HepG2 (cell line): ENCODE measurements at regions not wholly inside any gene's neighbourhood (a gene's known extent, or its start where the extent isn't known, plus 50 kb on each side); places are given as distances from the start of the nearest gene placed in this dataset.

Source experiments
- ATAC-seq: fragments of 200-7000 bp; cut with Tn5 transposase; 3 replicates; pipeline ENCODE4 v1.9.1; 2020; ENCODE audit warnings: mild to moderate bottlenecking, moderate library complexity
- BruUV-seq: library from RNA; stranded (reverse); fragments of 400-500 nt; replicated peaks from 2 replicates; lab custom pipeline; 2021; lab: Mats Ljungman, UMichigan
- CTCF ChIA-PET: fragments of 300-600 bp; formaldehyde crosslinking; extraction: SDS; loops from one replicate; lab custom pipeline; 2021; ENCODE audit warnings: low total read pairs, inconsistent platforms, low intra/inter-chr PET ratio; lab: Yijun Ruan, JAX
- POLR2A ChIA-PET: fragments of 350-600 bp; sonication (Branson Sonifier 250); formaldehyde crosslinking; loops from one replicate; lab custom pipeline; 2020; ENCODE audit warnings: antibody characterized with exemption, inconsistent platforms; lab: Yijun Ruan, JAX
- DNase-seq: peaks from one replicate; pipeline ENCODE4 v3.0.0-alpha.2; 2015; ENCODE audit warnings: low spot score
- FAIRE-seq: peaks from 3 replicates; lab custom pipeline; 2011; peaks lifted over from hg19 to GRCh38; lab: Jason Lieb, UNC
- H2AFZ ChIP-seq: one replicate; pipeline ENCODE4 v1.6.1; 2011; ENCODE audit warnings: low read length, inconsistent platforms
- H3K27ac ChIP-seq: fragments of 300-600 bp; 3 replicates; pipeline ENCODE4 v1.8.0; 2011; ENCODE audit warnings: mixed run types, mild to moderate bottlenecking, mixed read lengths, low read length, inconsistent platforms; ENCODE audit not compliant: insufficient read depth; ENCODE audit errors: extremely low read length
- H3K27me3 ChIP-seq, 2 experiments: fragments of 200-600 bp in 1 of 2; 2 replicates in 1 of 2; 3 replicates in 1 of 2; pipeline versions ENCODE4 v1.6.0 to v1.8.0; 2011; ENCODE audit warnings: low read length in 2 of 2, mild to moderate bottlenecking in 2 of 2, moderate library complexity in 2 of 2, inconsistent platforms in 1 of 2; ENCODE audit not compliant: insufficient read depth in 2 of 2, control insufficient read depth in 1 of 2
- H3K36me3 ChIP-seq, 2 experiments: fragments of 200-600 bp in 1 of 2; replicated peaks in 1 of 2; 2 replicates in 1 of 2; 3 replicates in 1 of 2; pipeline versions ENCODE4 v1.5.1 to v1.8.0; 2011; ENCODE audit warnings: low read length in 2 of 2, inconsistent platforms in 1 of 2; ENCODE audit not compliant: insufficient read depth in 2 of 2, control insufficient read depth in 1 of 2
- H3K4me1 ChIP-seq: 2 replicates; pipeline ENCODE4 v1.5.1; 2012; ENCODE audit warnings: low read length, inconsistent platforms; ENCODE audit not compliant: insufficient read depth
- H3K4me2 ChIP-seq: 2 replicates; pipeline ENCODE4 v1.6.0; 2011; ENCODE audit warnings: low read depth, low read length, inconsistent platforms
- H3K4me3 ChIP-seq, 3 experiments: fragments of 200-600 bp in 1 of 3; sonication (generic), shearing (Covaris generic) in 1 of 3; replicated peaks in 1 of 3; 2 replicates each; pipeline ENCODE4 v1.5.1; 2011 to 2016; ENCODE audit warnings: low read length in 3 of 3, inconsistent platforms in 2 of 3, low read depth in 2 of 3, mild to moderate bottlenecking in 2 of 3, control low read depth in 1 of 3, mixed read lengths in 1 of 3; ENCODE audit not compliant: insufficient read depth in 1 of 3
- H3K79me2 ChIP-seq: one replicate; pipeline ENCODE4 v1.6.1; 2011; ENCODE audit warnings: low read length, inconsistent platforms; ENCODE audit not compliant: insufficient read depth
- H3K9ac ChIP-seq: 2 replicates; pipeline ENCODE4 v1.6.0; 2011; ENCODE audit warnings: mild to moderate bottlenecking, low read depth, low read length, inconsistent platforms; ENCODE audit not compliant: insufficient read depth
- H3K9me3 ChIP-seq: 2 replicates; pipeline ENCODE4 v1.5.1; 2012; ENCODE audit warnings: mild to moderate bottlenecking, low read length
- H4K20me1 ChIP-seq: 2 replicates; pipeline ENCODE4 v1.6.0; 2011; ENCODE audit warnings: inconsistent platforms, mild to moderate bottlenecking, low read length, moderate library complexity; ENCODE audit not compliant: insufficient read depth
- CCAR2 ChIP-seq: fragments of 200-400 bp; formaldehyde crosslinking; optimal IDR thresholded peaks from 2 replicates; pipeline ENCODE3; 2018; ENCODE audit warnings: low read depth, mild to moderate bottlenecking, low read length, moderate library complexity
- DPF2 ChIP-seq: sonication (generic); formaldehyde crosslinking; IDR thresholded peaks from 2 replicates; pipeline ENCODE4 v1.4.0; 2020; ENCODE audit warnings: mild to moderate bottlenecking, low read depth, missing genetic modification reagents, borderline replicate concordance
- FOXC1 ChIP-seq: sonication (generic); formaldehyde crosslinking; IDR thresholded peaks from 2 replicates; pipeline ENCODE4 v1.8.0; 2022; ENCODE audit warnings: mild to moderate bottlenecking, missing genetic modification reagents, borderline replicate concordance
- MAFG ChIP-seq: sonication (generic); formaldehyde crosslinking; IDR thresholded peaks from 2 replicates; pipeline ENCODE4 v1.5.1; 2020; ENCODE audit warnings: mild to moderate bottlenecking, missing genetic modification reagents
- MEIS1 ChIP-seq: sonication (generic); formaldehyde crosslinking; IDR thresholded peaks from 2 replicates; pipeline ENCODE4 v1.9.0; 2021; ENCODE audit warnings: mild to moderate bottlenecking, missing genetic modification reagents, moderate library complexity, borderline replicate concordance
- MTA1 ChIP-seq: sonication (generic); formaldehyde crosslinking; IDR thresholded peaks from 2 replicates; pipeline ENCODE4 v1.4.0; 2020; ENCODE audit warnings: missing genetic modification reagents, mild to moderate bottlenecking, borderline replicate concordance
- NCOR1 ChIP-seq: fragments of 200-600 bp; sonication (generic); IDR thresholded peaks from 2 replicates; pipeline ENCODE4 v1.7.0; 2017; ENCODE audit warnings: antibody characterized with exemption, low read length, borderline replicate concordance
- TAF15 ChIP-seq: fragments of 200-400 bp; formaldehyde crosslinking; IDR thresholded peaks from one replicate; pipeline ENCODE4 v1.6.1; 2018; ENCODE audit warnings: mild to moderate bottlenecking, low read depth, low read length; ENCODE audit not compliant: poor library complexity, severe bottlenecking
- ZNF383 ChIP-seq: sonication (generic); formaldehyde crosslinking; IDR thresholded peaks from 2 replicates; pipeline ENCODE4 v1.4.0; 2020; ENCODE audit warnings: missing genetic modification reagents, mild to moderate bottlenecking, borderline replicate concordance
- ZNF709 ChIP-seq: sonication (generic); formaldehyde crosslinking; IDR thresholded peaks from 2 replicates; pipeline ENCODE4 v1.5.0; 2020; ENCODE audit warnings: mild to moderate bottlenecking, missing genetic modification reagents
- WGBS: methylation state at CpG from one replicate; pipeline ENCODE4 v1.1.6; 2017; ENCODE audit warnings: low lambda C conversion rate; 5-methylcytosine and 5-hydroxymethylcytosine counted together
- in situ Hi-C: cut with HindIII; loops from 2 replicates; pipeline ENCODE4 v1.10.0; 2017; ENCODE audit warnings: low pct_unique_long_range_greater_than_20kb; ENCODE audit not compliant: extremely low pct_ligation_motif_present
- intact Hi-C: fragments of 100-400 bp; cut with micrococcal nuclease; formaldehyde crosslinking; loops from one replicate; pipeline ENCODE4 v1.10.0; 2022; ENCODE audit not compliant: unreplicated experiment
- TF ChIP-seq, protein P1 (sequence below): sonication (generic); formaldehyde crosslinking; IDR thresholded peaks from 2 replicates; pipeline ENCODE4 v1.8.0; 2022; ENCODE audit warnings: mild to moderate bottlenecking, missing genetic modification reagents, moderate library complexity
- TF ChIP-seq, protein P2 (sequence below): sonication (generic); formaldehyde crosslinking; IDR thresholded peaks from 2 replicates; pipeline ENCODE4 v1.5.0; 2020; ENCODE audit warnings: mild to moderate bottlenecking, missing genetic modification reagents
- TF ChIP-seq, protein P3 (sequence below): sonication (generic); formaldehyde crosslinking; conservative IDR thresholded peaks from 2 replicates; pipeline ENCODE4 v1.8.0; 2022; ENCODE audit warnings: low read depth, missing genetic modification reagents
- TF ChIP-seq, protein P4 (sequence below): IDR thresholded peaks from 2 replicates; pipeline ENCODE4 v1.6.1; 2016; ENCODE audit warnings: control low read depth
- TF ChIP-seq, protein P5 (sequence below): sonication (generic); formaldehyde crosslinking; IDR thresholded peaks from 2 replicates; pipeline ENCODE4 v1.4.0; 2020; ENCODE audit warnings: missing genetic modification reagents

DNA sequence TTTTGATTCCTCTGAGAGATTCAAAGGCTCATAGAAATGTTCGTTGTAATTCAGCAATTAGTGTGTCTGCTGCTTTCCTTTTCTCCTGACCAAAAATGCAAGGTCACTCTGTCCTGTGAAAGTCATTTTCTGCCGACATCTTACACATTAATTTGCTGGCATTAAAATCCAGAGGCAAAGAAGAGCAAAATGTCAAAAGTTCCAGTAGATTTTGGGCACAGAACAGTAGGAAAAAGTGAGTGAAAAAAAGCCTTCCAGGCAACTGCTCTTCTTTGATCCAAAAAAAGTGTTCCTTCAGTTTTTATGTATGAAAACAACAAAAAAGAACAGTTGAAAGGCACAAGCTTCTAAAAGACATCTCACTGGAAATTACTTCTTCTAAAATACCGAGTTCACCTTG, 413.8 kb downstream of the FOXO1 start (continued):
- TF ChIP-seq, protein P1, sequence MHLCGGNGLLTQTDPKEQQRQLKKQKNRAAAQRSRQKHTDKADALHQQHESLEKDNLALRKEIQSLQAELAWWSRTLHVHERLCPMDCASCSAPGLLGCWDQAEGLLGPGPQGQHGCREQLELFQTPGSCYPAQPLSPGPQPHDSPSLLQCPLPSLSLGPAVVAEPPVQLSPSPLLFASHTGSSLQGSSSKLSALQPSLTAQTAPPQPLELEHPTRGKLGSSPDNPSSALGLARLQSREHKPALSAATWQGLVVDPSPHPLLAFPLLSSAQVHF (CRISPR knock-in tag), result no peak
- no peak for TF ChIP-seq TAF15
- TF ChIP-seq, protein P2, sequence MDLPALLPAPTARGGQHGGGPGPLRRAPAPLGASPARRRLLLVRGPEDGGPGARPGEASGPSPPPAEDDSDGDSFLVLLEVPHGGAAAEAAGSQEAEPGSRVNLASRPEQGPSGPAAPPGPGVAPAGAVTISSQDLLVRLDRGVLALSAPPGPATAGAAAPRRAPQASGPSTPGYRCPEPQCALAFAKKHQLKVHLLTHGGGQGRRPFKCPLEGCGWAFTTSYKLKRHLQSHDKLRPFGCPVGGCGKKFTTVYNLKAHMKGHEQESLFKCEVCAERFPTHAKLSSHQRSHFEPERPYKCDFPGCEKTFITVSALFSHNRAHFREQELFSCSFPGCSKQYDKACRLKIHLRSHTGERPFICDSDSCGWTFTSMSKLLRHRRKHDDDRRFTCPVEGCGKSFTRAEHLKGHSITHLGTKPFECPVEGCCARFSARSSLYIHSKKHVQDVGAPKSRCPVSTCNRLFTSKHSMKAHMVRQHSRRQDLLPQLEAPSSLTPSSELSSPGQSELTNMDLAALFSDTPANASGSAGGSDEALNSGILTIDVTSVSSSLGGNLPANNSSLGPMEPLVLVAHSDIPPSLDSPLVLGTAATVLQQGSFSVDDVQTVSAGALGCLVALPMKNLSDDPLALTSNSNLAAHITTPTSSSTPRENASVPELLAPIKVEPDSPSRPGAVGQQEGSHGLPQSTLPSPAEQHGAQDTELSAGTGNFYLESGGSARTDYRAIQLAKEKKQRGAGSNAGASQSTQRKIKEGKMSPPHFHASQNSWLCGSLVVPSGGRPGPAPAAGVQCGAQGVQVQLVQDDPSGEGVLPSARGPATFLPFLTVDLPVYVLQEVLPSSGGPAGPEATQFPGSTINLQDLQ (CRISPR knock-in tag), result no peak
- no peak for TF ChIP-seq MAFG (CRISPR knock-in tag)
- TF ChIP-seq, protein P3, sequence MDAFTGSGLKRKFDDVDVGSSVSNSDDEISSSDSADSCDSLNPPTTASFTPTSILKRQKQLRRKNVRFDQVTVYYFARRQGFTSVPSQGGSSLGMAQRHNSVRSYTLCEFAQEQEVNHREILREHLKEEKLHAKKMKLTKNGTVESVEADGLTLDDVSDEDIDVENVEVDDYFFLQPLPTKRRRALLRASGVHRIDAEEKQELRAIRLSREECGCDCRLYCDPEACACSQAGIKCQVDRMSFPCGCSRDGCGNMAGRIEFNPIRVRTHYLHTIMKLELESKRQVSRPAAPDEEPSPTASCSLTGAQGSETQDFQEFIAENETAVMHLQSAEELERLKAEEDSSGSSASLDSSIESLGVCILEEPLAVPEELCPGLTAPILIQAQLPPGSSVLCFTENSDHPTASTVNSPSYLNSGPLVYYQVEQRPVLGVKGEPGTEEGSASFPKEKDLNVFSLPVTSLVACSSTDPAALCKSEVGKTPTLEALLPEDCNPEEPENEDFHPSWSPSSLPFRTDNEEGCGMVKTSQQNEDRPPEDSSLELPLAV (CRISPR knock-in tag), result no peak
- TF ChIP-seq CCAR2, result no peak

DNA sequence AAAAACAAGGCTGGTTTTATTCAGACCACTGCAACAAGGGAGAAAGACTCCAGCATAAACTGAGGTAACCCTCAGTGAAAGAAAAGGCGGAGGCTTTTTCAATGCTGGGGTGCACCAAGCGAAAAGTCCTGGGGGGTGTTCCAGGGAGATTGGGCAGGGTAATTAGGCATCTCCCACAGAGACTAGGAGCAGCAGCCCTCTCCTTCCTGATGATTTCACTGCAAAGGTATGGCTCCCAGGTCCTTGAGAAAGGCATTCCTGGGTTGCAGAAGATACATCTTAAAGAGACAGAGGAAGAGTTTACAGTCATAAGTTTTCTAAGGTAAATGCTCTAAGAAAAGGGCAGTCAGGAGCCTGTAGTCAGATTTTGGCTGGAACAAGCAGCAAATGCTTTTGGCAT, 412.0 kb downstream of the FOXO1 start:
- no peaks in the 10 kb centered on the region for H4K20me1 ChIP-seq
- ATAC-seq, result no peak
- H3K4me1 ChIP-seq, result no peaks in the 10 kb centered on the region
- peaks cover 0 to 4% of the 10 kb centered on the region in 2 experiments; a peak in 2 of 5 replicates for H3K27me3 ChIP-seq
- no peaks in the 10 kb centered on the region for H3K79me2 ChIP-seq
- in situ Hi-C loops (no loop called here), intact Hi-C loops (no loop called here)
- no peak overlapping the region for H2AFZ ChIP-seq
- WGBS, result 30% methylated on average over 2 of the region's 2 CpGs
- H3K36me3 ChIP-seq, result no peaks in the 10 kb centered on the region
- H3K4me3 ChIP-seq, result no peak overlapping the region
- ChIA-PET POLR2A (no interaction called here), CTCF (no interaction called here)
- H3K4me2 ChIP-seq, result no peak overlapping the region
- BruUV-seq, result no TSS peak
- DNase-seq, result no peak
- H3K27ac ChIP-seq, result no peak overlapping the region
- no peak overlapping the region for H3K9ac ChIP-seq
- H3K9me3 ChIP-seq, result no peaks in the 10 kb centered on the region
- FAIRE-seq, result no peak
- TF ChIP-seq FOXC1 (CRISPR knock-in tag), result no peak
- no peak for TF ChIP-seq ZNF709 (CRISPR knock-in tag)
- no peak for TF ChIP-seq ZNF383 (CRISPR knock-in tag)
- TF ChIP-seq MTA1 (CRISPR knock-in tag), result no peak
- TF ChIP-seq, protein P4, sequence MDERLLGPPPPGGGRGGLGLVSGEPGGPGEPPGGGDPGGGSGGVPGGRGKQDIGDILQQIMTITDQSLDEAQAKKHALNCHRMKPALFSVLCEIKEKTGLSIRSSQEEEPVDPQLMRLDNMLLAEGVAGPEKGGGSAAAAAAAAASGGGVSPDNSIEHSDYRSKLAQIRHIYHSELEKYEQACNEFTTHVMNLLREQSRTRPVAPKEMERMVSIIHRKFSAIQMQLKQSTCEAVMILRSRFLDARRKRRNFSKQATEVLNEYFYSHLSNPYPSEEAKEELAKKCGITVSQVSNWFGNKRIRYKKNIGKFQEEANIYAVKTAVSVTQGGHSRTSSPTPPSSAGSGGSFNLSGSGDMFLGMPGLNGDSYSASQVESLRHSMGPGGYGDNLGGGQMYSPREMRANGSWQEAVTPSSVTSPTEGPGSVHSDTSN (CRISPR knock-in tag), result no peak
- TF ChIP-seq, protein P5, sequence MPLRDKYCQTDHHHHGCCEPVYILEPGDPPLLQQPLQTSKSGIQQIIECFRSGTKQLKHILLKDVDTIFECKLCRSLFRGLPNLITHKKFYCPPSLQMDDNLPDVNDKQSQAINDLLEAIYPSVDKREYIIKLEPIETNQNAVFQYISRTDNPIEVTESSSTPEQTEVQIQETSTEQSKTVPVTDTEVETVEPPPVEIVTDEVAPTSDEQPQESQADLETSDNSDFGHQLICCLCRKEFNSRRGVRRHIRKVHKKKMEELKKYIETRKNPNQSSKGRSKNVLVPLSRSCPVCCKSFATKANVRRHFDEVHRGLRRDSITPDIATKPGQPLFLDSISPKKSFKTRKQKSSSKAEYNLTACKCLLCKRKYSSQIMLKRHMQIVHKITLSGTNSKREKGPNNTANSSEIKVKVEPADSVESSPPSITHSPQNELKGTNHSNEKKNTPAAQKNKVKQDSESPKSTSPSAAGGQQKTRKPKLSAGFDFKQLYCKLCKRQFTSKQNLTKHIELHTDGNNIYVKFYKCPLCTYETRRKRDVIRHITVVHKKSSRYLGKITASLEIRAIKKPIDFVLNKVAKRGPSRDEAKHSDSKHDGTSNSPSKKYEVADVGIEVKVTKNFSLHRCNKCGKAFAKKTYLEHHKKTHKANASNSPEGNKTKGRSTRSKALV (CRISPR knock-in tag), result no peak
- TF ChIP-seq MEIS1 (CRISPR knock-in tag), result no peak
- TF ChIP-seq NCOR1, result no peak
- no peak for TF ChIP-seq DPF2
